HG03432 (cell line): ENCODE measurements at regions not wholly inside any gene's neighbourhood (a gene's known extent, or its start where the extent isn't known, plus 50 kb on each side); places are given as distances from the start of the nearest gene placed in this dataset.
A peak's percentile ranks its signal among the peaks of the same experiment; 100 is the strongest.
"Not testable (repeated sequence)": the region's sequence is repeated elsewhere in the genome, so short reads cannot be mapped to it uniquely, and the experiment has no call there.

Experiments used
- ATAC-seq: cut with Tn5 transposase; IDR thresholded peaks from one replicate; pipeline ENCODE4 v1.9.1; 2021; ENCODE audit warnings: mild to moderate bottlenecking, moderate library complexity; ENCODE audit not compliant: unreplicated experiment

GRCh38 chr15:32342772-32343199 lies 60.3 kb downstream of the GOLGA8K start:
- ATAC-seq = not testable (repeated sequence)

- not testable (repeated sequence) for ATAC-seq
These were observed 60.8 kb downstream of the GOLGA8K start for GRCh38 chr15:32342268-32342667.

- not testable (repeated sequence) for ATAC-seq
These were observed 61.6 kb downstream of the GOLGA8K start for GRCh38 chr15:32341530-32341929.

- not testable (repeated sequence) for ATAC-seq
These were observed 66.3 kb downstream of the GOLGA8K start for GRCh38 chr15:32336804-32337203.

GRCh38 chr15:32323353-32323752 lies 79.7 kb downstream of the GOLGA8K start:
- not testable (repeated sequence) for ATAC-seq

GRCh38 chr15:32319247-32319646 lies 83.8 kb downstream of the GOLGA8K start:
- not testable (repeated sequence) for ATAC-seq

GRCh38 chr15:32316482-32316881 lies 86.6 kb downstream of the GOLGA8K start:
- not testable (repeated sequence) for ATAC-seq

- ATAC-seq = not testable (repeated sequence)
These were observed 87.8 kb downstream of the GOLGA8K start for GRCh38 chr15:32315079-32315939.

GRCh38 chr15:32313446-32314209 lies 89.5 kb downstream of the GOLGA8K start:
- not testable (repeated sequence) for ATAC-seq

- ATAC-seq = not testable (repeated sequence)
These were observed 90.4 kb downstream of the GOLGA8K start for GRCh38 chr15:32312721-32313120.

- ATAC-seq = not testable (repeated sequence)
These were observed 95.5 kb downstream of the GOLGA8K start for GRCh38 chr15:32307592-32307991.

GRCh38 chr15:32276200-32276830 lies 126.8 kb downstream of the GOLGA8K start:
- peak; percentile 62 for ATAC-seq

GRCh38 chr15:32253958-32254357 lies 149.1 kb downstream of the GOLGA8K start:
- ATAC-seq = not testable (repeated sequence)

- ATAC-seq = not testable (repeated sequence)
These were observed 153.9 kb downstream of the GOLGA8K start for GRCh38 chr15:32249207-32249606.

GRCh38 chr15:32243727-32244126 lies 159.4 kb downstream of the GOLGA8K start:
- ATAC-seq = not testable (repeated sequence)

GRCh38 chr15:32242780-32243528 lies 160.1 kb downstream of the GOLGA8K start:
- ATAC-seq = not testable (repeated sequence)

GRCh38 chr15:32227410-32228114 lies 175.5 kb downstream of the GOLGA8K start:
- ATAC-seq = not testable (repeated sequence)

GRCh38 chr15:32222716-32223115 lies 180.4 kb downstream of the GOLGA8K start:
- no peak for ATAC-seq
